Esophagus squamous epithelium (tissue), 5 donors: ENCODE measurements at regions not wholly inside any gene's neighbourhood (a gene's known extent, or its start where the extent isn't known, plus 50 kb on each side); places are given as distances from the start of the nearest gene placed in this dataset.

Experiments
- DNase-seq: peaks from one replicate; lab custom pipeline; 2025; lab: John Stamatoyannopoulos, UW
- H3K27ac ChIP-seq, 4 donors: fragments of 200-600 bp; sonication (generic); one replicate each; pipeline ENCODE4 v1.5.1; 2016 to 2019; ENCODE audit warnings: mild to moderate bottlenecking in 1 of 4
- H3K27me3 ChIP-seq, 4 donors: fragments of 200-600 bp; sonication (generic); 1 replicate in 3 of 4; 2 replicates in 1 of 4; pipeline versions ENCODE4 v1.5.1 to v1.6.0; 2017 to 2021; ENCODE audit warnings: antibody characterized with exemption in 1 of 4
- H3K36me3 ChIP-seq, 3 donors: fragments of 200-600 bp; sonication (generic); one replicate each; pipeline ENCODE4 v1.5.1; 2016 to 2019
- H3K4me1 ChIP-seq, 3 donors: fragments of 200-600 bp; sonication (generic); one replicate each; pipeline ENCODE4 v1.5.1; 2017 to 2019
- H3K4me3 ChIP-seq, 4 donors: fragments of 200-600 bp; sonication (generic); 1 replicate in 3 of 4; 2 replicates in 1 of 4; pipeline ENCODE4 v1.5.1; 2016 to 2019; ENCODE audit warnings: mild to moderate bottlenecking in 2 of 4, moderate library complexity in 1 of 4
- H3K9me3 ChIP-seq, 3 donors: fragments of 200-600 bp; sonication (generic); one replicate each; pipeline ENCODE4 v1.5.1; 2016 to 2019
- CTCF ChIP-seq, 6 experiments: fragments of 450-650 bp in 4 of 6; fragments of 200-600 bp in 2 of 6; sonication (generic) in 2 of 6; IDR thresholded peaks; one replicate each; pipeline ENCODE4 v1.5.1; 2016 to 2019; ENCODE audit warnings: antibody characterized with exemption in 6 of 6, mild to moderate bottlenecking in 4 of 6, moderate library complexity in 4 of 6
- POLR2A ChIP-seq, 4 donors: fragments of 450-650 bp; IDR thresholded peaks; one replicate each; pipeline ENCODE4 v1.6.1; 2017; ENCODE audit warnings: antibody characterized with exemption in 4 of 4, mild to moderate bottlenecking in 4 of 4, moderate library complexity in 3 of 4
- WGBS, 2 donors: methylation state at CpG; one replicate each; pipeline ENCODE4 v1.1.5; 2018; 5-methylcytosine and 5-hydroxymethylcytosine counted together
- intact Hi-C: fragments of 100-400 bp; cut with DNase I; formaldehyde crosslinking; loops from one replicate; pipeline ENCODE4 v1.15.0; 2022
- donor health status: DM: yes; HTN: yes; CAD: no.

DNA sequence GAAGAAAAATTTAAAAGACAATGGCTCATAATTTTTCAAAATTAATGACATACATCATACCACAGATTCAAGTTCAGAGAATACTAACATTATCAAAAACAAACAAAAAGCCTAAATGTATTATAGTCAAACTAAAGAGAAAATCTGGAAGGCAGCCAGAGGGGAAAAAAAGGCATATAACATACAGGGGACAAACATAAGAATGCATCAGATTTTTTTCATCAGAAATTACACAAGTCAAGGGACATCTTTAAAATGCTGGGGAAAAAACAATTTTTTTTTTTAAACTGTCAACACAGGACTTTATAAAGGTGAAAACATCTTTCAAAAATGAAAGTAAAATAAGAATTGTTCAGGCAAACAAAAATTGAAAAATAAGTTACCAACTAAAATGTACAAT is 478.4 kb upstream of the PLXNA2 start:
- intact Hi-C loops = no loop called here
- TF ChIP-seq CTCF (IDR thresholded peaks at IDR 0.05) = no peak
- Histone ChIP-seq H3K27ac (no peak overlapping the region), H3K9me3 (peaks cover 0 to 27% (median 14%) of the 10 kb centered on the region in 3 donors), H3K36me3 (no peaks in the 10 kb centered on the region), H3K4me1 (no peaks in the 10 kb centered on the region), H3K4me3 (no peak overlapping the region), H3K27me3 (peaks cover 0 to 10% (median 0%) of the 10 kb centered on the region in 4 donors)
- DNase-seq = no peak

DNA sequence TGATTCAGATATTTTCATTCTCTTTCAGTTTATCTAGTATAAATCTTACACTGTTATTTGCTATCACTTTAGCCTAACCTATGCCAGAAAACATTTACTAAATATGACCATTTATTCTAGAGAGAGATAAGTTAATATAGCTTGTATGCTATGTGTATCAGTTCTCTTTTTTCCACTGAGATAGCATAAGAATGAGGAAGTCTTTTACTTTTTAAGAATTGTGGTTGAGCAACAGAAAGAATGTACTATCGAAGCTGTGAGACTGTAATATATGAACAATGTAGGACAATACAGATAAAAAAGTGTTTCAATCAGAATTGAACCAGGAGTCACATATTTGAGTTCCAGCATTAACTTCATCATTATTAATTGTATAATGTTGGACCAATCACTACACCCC is 479.9 kb upstream of the PLXNA2 start:
- DNase-seq = no peak
- peaks cover 0 to 5% (median 0%) of the 10 kb centered on the region in 4 donors for H3K27me3 ChIP-seq
- no peaks in the 10 kb centered on the region for H3K4me1 ChIP-seq
- H3K4me3 ChIP-seq = no peak overlapping the region
- 68% methylated on average over 1 of the region's 1 CpG for WGBS, 2 donors
- intact Hi-C loops = no loop called here
- no peaks in the 10 kb centered on the region for H3K36me3 ChIP-seq
- H3K9me3 ChIP-seq = peaks cover 0 to 27% (median 14%) of the 10 kb centered on the region in 3 donors
- no peak overlapping the region for H3K27ac ChIP-seq
- no peak for TF ChIP-seq POLR2A (IDR thresholded peaks at IDR 0.05)
- TF ChIP-seq CTCF (IDR thresholded peaks at IDR 0.05) = no peak

DNA sequence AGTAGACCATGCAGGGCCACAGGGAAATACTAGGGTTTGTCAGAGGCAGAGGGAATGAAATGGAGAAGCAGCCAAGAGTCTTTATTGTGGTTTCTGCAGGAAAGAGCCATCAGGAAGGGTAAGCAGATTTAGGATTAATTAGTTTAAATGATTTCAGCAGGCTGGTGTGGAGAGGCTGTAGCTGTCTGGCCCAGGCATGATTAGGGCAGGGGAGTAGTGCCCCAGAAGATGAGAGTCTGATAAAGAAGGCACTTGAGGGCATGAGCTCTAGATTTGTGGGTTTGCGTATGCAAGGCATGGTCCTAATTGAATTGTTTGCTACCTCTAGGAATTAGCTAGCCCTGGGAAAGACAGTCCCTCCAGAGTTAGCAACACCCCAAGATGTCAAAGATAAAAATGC is 484.6 kb upstream of the PLXNA2 start:
- H3K36me3 ChIP-seq = no peaks in the 10 kb centered on the region
- no peaks in the 10 kb centered on the region for H3K27me3 ChIP-seq
- no peaks in the 10 kb centered on the region for H3K9me3 ChIP-seq
- no peak overlapping the region for H3K27ac ChIP-seq
- no peak for DNase-seq
- TF ChIP-seq POLR2A (IDR thresholded peaks at IDR 0.05) (no peak), CTCF (IDR thresholded peaks at IDR 0.05) (no peak)
- peaks cover 0 to 10% (median 0%) of the 10 kb centered on the region in 3 donors for H3K4me1 ChIP-seq
- 82 to 100% methylated on average over 1 of the region's 1 CpG for WGBS, 2 donors
- intact Hi-C loops = no loop called here
- H3K4me3 ChIP-seq = no peak overlapping the region

GRCh38 chr1:208731981-208732821 is 488.0 kb upstream of the PLXNA2 start:
- Histone ChIP-seq H3K36me3 (no peaks in the 10 kb centered on the region), H3K9me3 (no peaks in the 10 kb centered on the region), H3K4me3 (peak overlapping the region in 3 of 4 donors; percentile 19 to 50 (median 24)), H3K4me1 (peaks cover 0 to 10% (median 0%) of the 10 kb centered on the region in 3 donors), H3K27me3 (no peaks in the 10 kb centered on the region), H3K27ac (peak overlapping the region in 1 of 4 donors; percentile 9)
- intact Hi-C loops = no loop called here
- DNase-seq = no peak
- no peak for TF ChIP-seq CTCF (IDR thresholded peaks at IDR 0.05)
- TF ChIP-seq POLR2A (IDR thresholded peaks at IDR 0.05) = no peak
- 7 to 8% methylated on average over 4 of the region's 4 CpGs for WGBS, 2 donors

DNA sequence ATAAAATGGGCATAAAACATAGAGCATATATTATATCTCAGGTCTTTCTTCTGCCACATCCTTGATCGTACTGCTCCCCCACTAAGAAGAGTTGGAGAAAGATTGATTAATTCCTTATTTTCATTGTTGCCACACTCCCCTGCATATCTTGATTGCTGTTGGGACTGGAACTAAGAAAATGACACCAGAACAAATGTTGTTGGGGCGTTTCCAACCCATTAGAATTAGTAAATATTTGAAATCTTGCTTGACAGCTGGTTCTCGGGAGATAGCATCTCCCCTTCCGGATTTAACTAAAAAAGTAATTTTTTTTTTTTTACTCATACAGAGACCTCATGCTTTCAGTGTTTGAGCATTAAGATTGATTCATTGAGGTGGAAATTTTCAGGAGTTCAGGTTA is 493.0 kb upstream of the PLXNA2 start:
- Histone ChIP-seq H3K9me3 (no peaks in the 10 kb centered on the region), H3K27ac (no peak overlapping the region), H3K4me1 (peaks cover 0 to 8% (median 0%) of the 10 kb centered on the region in 3 donors), H3K4me3 (no peak overlapping the region), H3K36me3 (no peaks in the 10 kb centered on the region), H3K27me3 (no peaks in the 10 kb centered on the region)
- DNase-seq = no peak
- 61 to 71% methylated on average over 4 of the region's 4 CpGs for WGBS, 2 donors
- TF ChIP-seq CTCF (IDR thresholded peaks at IDR 0.05) (no peak), POLR2A (IDR thresholded peaks at IDR 0.05) (no peak)
- intact Hi-C loops = no loop called here
